HEK293 (cell line): ENCODE measurements at regions not wholly inside any gene's neighbourhood (a gene's known extent, or its start where the extent isn't known, plus 50 kb on each side); places are given as distances from the start of the nearest gene placed in this dataset.

ENCODE experiments used
- ATF2 ChIP-seq: fragments of 450-650 bp; formaldehyde crosslinking; IDR thresholded peaks from 2 replicates; pipeline ENCODE4 v1.5.1; 2016; ENCODE audit warnings: missing biosample characterization, missing genetic modification characterization, low read depth
- CTCF ChIP-seq: fragments of 450-650 bp; formaldehyde crosslinking; IDR thresholded peaks from 2 replicates; pipeline ENCODE4 v1.5.1; 2016; ENCODE audit warnings: missing biosample characterization, missing genetic modification characterization
- PATZ1 ChIP-seq: fragments of 450-650 bp; formaldehyde crosslinking; IDR thresholded peaks from 2 replicates; pipeline ENCODE4 v1.5.1; 2016; ENCODE audit warnings: missing biosample characterization, missing genetic modification characterization
- PRDM6 ChIP-seq: fragments of 450-650 bp; formaldehyde crosslinking; IDR thresholded peaks from 2 replicates; pipeline ENCODE4 v1.5.1; 2017; ENCODE audit warnings: missing biosample characterization, missing genetic modification characterization
- REST ChIP-seq: fragments of 450-650 bp; formaldehyde crosslinking; IDR thresholded peaks from 2 replicates; pipeline ENCODE4 v1.5.1; 2016; ENCODE audit warnings: missing biosample characterization, missing genetic modification characterization
- YY1 ChIP-seq: fragments of 450-650 bp; formaldehyde crosslinking; IDR thresholded peaks from 2 replicates; pipeline ENCODE4 v1.5.1; 2018; ENCODE audit warnings: missing biosample characterization, missing genetic modification characterization
- YY2 ChIP-seq: fragments of 450-650 bp; formaldehyde crosslinking; IDR thresholded peaks from 2 replicates; pipeline ENCODE4 v1.5.1; 2016; ENCODE audit warnings: missing biosample characterization, missing genetic modification characterization
- ZNF398 ChIP-seq: fragments of 450-650 bp; formaldehyde crosslinking; IDR thresholded peaks from 2 replicates; pipeline ENCODE4 v1.5.1; 2017; ENCODE audit warnings: missing biosample characterization, missing genetic modification characterization
- ZNF639 ChIP-seq: fragments of 450-650 bp; formaldehyde crosslinking; IDR thresholded peaks from 2 replicates; pipeline ENCODE4 v1.5.1; 2016; ENCODE audit warnings: missing biosample characterization, missing genetic modification characterization
- ZNF791 ChIP-seq: fragments of 450-650 bp; formaldehyde crosslinking; IDR thresholded peaks from 2 replicates; pipeline ENCODE4 v1.5.1; 2016; ENCODE audit warnings: missing biosample characterization, missing genetic modification characterization

GRCh38 chr16:77624085-77624484 lies 98.2 kb upstream of the NUDT7 start:
- TF ChIP-seq REST (tag by site-specific recombination) (no peak), ZNF639 (tag by site-specific recombination) (no peak), CTCF (tag by site-specific recombination) (no peak), YY1 (tag by site-specific recombination) (no peak), PRDM6 (tag by site-specific recombination) (no peak), ATF2 (no peak), YY2 (tag by site-specific recombination) (no peak), ZNF791 (no peak), PATZ1 (tag by site-specific recombination) (no peak), ZNF398 (tag by site-specific recombination) (no peak)
